Frontal cortex (tissue), 3 donors: ENCODE measurements at regions not wholly inside any gene's neighbourhood (a gene's known extent, or its start where the extent isn't known, plus 50 kb on each side); places are given as distances from the start of the nearest gene placed in this dataset.
"Not testable (repeated sequence)": the region's sequence is repeated elsewhere in the genome, so short reads cannot be mapped to it uniquely, and the experiment has no call there.

ENCODE experiments used
- DNase-seq, 2 donors: peaks; one replicate each; pipeline ENCODE4 v3.0.0; 2012; ENCODE audit warnings: low spot score in 2 of 2
- FAIRE-seq: peaks from 2 replicates; lab custom pipeline; 2012; peaks lifted over from hg19 to GRCh38; lab: Jason Lieb, UNC
- donor health status: control.
- donor health status: control.
- donor health status: control.

DNA sequence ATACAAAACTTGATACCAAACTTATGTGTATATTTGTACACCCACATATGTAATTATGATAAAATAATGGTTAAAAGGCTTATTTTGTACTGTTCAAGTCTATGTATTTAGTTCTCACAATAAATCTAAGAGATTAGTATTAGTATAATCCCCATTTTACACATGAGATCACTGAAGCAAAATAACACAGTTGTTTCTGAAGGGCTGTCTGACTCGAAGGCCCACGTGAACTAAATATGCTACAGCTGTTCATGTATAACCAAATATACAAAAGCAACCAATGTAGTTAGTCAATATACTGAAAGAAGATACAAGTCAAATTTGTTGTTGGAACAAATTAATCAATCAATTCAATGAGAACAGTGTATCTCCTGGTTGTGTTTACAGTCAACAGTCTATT is 959.2 kb downstream of the EPHA7 start:
- DNase-seq (no peak), FAIRE-seq (no peak)

DNA sequence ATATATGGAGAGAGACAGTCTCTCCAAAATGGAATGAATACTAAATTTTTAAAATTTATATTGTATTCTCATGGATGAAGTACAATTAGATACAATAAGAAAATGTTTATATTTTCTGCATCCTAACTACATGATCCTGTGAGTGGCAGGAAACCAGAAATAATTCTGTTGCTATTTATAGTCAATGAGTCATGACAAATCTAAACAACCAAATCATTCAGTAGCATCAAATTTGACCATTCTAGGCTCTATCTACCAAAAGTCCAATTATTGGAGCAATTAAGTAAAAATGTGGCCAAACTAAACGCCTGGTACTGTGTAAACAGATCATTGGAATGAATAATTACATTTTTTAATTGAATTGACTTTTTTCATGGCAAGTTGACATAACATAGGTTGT is 959.8 kb downstream of the EPHA7 start:
- FAIRE-seq (no peak), DNase-seq (no peak)

DNA sequence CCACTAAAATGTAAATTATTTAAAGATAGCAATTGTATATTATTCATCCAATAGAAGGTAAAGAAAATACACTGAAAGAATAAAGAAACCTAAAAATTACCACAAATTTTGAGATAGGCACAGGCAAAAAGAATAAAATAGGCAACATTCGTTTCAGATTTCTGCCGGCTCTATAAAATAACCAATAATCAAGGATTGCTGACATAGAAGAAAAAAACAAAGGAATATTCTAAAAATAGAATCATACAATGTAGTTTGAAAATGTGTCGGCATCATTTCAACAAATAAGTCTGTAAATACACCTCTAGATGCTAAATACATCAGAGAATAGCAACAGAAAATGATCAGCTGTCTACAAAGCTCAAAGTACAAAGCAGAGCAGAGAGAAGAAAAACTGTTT is 973.3 kb downstream of the EPHA7 start:
- DNase-seq (no peak), FAIRE-seq (no peak)

DNA sequence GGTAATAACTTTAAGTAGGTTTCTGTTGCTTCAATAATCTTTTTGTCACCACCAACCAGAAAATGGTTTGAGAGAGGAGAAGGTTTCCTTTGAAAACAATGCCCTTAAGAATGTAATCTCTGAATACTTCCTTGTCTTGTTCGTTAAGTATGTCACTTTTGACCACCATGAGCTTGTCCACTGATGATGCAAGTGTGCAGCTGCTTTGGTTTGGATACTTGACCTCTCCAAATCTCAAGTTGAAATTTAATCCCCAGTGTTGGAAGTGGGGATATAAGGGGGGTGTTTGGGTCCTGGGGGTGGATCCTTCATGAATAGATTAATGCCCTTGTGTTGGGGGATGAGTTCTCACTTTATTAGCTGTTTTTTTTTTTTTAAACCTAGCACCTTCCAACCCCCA is 985.4 kb downstream of the EPHA7 start:
- no peak for FAIRE-seq
- DNase-seq, result no peak

DNA sequence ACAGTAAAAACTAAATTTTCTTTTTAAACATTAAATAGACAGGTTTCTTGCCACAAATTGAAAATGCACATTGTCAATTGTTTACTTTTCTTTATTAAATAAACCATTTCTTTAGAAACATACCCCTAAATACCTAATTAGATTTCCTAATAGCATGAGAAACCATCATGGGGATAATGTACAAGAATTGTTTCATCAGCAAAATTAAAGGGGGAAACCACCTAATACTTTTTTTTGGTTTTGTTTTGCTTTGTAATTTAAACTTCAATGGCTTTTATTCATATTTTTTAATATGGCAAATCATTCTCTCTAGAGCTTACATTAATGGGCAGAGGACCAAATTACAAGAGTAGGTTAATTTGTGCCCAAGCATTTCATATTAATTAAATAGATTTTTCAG is 987.9 kb downstream of the EPHA7 start:
- no peak for DNase-seq
- no peak for FAIRE-seq

DNA sequence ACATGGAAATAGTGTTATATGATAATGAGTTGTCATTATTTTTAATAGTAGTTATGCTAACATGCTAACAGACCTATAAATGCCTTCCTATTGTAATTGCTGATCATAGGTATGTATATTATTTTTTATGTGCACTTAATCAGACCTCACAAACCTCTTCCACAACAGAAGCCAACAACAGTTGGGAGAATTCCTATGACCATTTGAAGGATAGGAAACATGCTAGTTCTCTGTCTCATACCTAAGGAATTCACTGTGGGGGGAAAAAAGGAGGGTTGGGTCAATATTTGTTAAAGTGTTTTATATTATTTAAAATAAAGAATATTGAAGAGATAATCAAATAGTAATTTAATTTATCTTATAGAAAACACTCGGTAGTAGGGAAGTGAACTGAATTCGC is 990.9 kb downstream of the EPHA7 start:
- no peak for DNase-seq

DNA sequence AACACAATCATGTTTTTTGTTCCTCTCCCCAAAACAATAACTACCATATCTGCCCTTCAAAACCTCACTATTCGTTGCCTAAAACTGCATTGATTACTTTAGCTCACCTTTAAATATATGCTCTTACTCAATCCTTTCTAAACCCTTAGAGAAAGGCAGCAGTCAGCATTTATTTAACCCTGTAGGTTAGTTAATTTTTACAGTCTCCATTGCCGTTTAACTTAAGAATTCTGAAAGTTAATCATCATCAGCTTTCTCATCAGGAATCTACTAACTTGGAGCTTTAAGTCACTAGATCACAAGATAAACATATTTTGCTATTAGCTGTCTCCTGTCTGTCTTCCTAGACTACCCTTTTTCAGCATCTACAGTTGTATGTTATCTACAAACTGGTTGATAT is 991.9 kb downstream of the EPHA7 start:
- FAIRE-seq (no peak), DNase-seq (no peak)

More for the DNA sequence above, 990.9 kb downstream of the EPHA7 start:
- no peak for FAIRE-seq

DNA sequence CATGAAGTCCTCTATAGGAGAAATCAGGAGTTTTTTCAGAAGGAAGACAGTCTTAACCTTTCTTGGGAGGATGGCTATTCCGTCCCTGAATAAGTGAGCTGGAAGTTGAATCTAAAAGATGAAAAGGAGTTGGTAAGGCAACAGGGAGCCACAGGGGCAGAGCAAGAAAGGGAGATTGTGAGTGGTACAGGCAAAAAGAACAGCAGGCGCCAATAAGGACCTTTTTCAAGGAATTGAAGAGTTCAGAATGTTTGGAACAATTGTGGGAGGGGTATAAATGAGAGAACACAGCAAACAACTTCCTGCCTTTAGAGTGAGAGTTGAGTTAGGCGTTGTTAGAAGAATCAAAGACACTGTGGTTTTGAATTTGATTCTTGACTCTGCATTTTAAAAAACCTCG is 1003.7 kb downstream of the EPHA7 start:
- DNase-seq, result no peak
- FAIRE-seq, result no peak

DNA sequence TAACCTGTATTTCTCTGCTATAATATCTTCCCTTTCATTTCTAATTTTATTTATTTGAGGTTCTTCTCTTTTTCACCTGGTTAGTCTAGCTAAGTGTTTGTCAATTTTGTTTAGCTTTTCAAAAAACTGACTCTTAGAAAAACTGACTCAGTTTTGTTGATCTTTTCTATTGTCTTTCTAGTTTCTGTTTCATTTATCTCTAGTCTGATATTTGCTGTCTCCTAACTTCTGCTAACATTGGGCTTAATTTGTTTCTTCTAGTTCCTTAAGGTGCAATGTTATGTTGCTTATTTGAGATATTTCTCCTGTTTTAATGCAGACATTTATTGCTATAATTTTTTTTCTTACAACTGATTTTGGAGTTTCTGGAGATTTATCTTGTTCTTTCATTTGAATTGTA is 1011.0 kb downstream of the EPHA7 start:
- FAIRE-seq (no peak), DNase-seq (no peak)

DNA sequence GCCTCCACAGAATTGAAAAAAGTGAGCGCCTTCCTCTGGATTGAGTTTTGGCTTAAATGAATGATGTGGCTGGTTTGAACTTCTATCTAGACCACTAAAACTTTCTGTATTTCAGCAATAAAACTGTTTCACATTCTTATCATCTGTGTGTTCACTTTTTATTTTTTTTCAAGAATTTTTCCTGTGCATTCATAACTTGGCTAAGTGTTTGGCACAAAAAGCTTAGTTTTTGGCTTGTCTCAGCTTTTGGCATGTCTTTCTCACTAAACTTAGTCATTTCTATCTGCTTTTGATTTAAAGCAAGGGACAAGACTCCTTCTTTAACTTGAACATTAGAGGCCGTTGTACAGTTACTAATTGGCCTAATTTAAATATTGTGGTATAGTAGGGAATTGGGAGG is 1015.1 kb downstream of the EPHA7 start:
- FAIRE-seq (no peak), DNase-seq (no peak)

DNA sequence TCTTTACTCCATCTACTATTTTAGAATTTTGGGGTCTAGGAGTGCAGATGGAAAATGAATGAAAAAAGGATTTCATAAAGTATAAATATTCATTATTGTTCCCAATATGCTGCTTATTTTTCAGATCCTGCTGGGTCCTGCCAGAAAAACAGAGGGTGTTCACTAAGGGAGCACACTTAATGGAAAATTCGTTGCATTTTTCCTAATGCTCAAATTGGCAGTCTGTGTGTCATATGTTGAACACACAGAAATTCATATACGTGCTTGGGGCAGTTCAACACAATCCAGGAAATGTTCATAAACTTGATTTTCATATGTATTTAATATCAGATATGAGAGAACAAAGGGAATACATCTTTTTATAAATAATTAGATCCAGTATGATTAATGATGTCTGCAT is 1019.4 kb downstream of the EPHA7 start:
- FAIRE-seq (no peak), DNase-seq (no peak)

DNA sequence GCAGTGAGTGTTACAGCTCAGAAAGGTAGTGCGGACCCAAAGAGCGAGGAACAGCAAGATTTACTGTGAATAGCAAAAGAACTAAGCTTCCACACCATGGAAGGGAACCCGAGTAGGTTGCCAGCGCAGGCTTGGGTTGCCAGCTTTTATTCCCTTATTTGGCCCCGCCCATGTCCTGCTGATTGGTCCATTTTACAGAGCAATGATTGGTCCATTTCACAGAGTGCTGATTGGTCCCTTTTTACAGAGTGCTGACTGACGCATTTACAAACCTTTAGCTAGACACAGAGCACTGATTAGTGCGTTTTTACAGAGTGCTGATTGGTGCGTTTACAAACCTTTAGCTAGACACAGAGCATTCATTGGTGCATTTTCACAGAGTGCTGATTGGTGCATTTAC is 1030.7 kb downstream of the EPHA7 start:
- not testable (repeated sequence) for DNase-seq, FAIRE-seq

DNA sequence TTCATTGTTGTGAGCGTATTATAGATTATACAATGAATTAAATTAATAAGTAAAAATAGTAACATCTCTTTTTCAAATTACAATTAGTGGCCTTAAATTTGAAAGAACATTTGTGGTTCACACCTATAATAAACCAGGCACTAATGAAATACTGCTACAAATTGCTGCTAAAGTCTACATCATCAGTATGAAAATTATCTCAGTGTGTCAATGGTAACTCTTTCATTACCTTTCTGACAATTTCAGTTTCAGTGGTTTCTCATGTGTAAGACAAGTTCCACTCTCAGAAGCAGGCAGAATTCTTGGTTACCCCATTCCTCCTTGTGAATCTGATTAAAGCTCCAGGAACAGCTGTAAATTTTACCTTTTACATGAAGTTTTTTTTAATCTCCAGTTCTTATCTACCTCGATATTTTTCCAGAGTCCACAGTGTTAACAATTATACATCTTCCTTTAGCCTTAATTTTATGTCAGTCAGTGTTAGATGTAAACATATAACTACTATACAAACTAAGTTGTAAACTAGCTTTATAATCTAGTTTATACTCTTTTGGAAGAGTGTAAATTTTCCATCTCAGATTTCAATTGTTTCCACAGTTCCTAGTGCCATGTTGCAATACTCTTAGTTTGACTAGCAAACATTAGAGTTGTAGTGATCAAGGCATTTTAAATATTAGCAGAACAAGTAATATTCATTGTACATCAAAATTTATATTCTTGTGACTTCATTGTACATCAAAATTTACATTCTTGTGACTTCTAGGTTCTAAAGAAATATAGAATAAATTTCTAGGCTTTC is 1038.4 kb downstream of the EPHA7 start:
- FAIRE-seq (no peak), DNase-seq (no peak)

DNA sequence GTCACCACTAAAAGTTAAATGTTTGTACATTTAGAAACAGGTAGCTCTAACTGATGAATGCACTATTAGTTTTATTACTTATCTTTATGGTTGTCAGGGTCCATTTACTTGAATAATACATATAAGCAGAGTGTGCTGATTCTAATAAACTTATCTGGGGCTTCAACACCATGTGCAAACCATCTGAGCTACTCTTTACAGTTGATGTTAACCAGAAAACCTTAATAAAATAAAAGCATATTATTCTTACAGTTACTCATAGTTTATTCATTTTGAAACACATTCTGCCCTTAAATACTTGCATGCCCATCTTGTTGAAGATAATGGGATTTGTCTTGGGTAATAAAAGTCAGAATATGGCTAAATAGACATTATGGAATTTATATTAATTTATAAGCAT is 1042.2 kb downstream of the EPHA7 start:
- DNase-seq, result no peak
- no peak for FAIRE-seq

DNA sequence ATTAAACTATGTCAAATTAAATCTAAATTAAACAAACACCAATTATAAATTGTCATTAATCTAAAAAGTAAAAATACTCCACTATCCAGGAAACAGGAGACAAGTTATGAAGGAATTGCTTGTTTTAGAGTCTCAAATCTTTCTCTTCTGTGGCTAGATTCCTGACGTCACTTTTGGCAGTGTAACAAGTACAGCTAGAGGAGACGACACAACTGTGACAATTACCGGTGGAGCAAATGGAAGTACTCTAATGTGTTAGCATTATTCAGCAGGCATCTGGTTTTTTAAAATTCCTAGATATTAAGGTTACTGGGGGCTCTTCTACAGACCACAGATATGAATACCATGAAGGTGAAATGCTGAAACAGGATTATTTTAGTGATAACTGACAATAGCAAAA is 1042.7 kb downstream of the EPHA7 start:
- FAIRE-seq (no peak), DNase-seq (no peak)

DNA sequence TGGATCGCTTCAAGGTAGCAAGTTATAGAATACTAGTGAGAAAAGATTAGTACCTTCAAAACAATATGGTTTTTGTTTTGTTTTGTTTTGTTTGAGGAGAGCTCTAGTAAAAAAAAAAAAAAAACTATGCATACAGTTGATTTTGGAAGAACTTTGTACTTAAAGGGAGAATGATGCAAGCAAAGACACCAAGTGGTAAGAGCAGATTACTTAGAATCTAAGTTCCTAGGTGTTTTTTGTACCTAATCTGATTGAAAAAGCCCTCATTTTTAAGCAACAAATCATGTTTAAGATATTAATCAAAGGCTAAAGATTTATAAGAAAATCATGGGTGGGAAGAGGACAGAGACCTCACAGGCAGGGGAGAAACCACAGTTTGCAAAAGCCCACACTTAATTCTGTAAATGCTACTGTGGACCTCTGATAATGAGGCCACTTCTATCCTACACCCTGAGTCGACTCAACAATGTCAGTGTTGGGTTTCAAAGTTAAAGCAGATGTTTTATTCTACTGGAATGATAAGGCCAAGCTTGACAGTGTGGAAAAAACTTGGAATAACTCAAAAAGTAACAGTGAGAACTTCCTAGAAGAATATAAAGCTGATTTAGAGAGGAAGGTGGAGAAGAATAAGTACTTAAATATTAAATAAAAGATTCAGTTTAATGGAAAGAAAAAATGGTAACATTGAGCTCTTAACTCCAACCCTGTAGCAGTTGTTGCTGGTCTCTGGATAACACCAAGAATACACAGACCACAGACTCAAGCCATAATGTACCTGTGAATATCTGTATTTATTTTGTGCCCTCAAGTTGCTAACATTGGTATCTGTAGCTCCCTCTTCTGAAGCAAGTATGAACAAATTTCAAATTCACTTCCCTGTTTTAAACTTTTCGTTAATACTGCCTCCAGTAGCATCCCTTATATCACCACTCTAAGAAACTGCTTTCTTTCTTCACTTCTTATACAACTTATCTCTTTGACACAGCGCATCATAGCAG is 1047.8 kb downstream of the EPHA7 start:
- FAIRE-seq (no peak), DNase-seq (no peak)

DNA sequence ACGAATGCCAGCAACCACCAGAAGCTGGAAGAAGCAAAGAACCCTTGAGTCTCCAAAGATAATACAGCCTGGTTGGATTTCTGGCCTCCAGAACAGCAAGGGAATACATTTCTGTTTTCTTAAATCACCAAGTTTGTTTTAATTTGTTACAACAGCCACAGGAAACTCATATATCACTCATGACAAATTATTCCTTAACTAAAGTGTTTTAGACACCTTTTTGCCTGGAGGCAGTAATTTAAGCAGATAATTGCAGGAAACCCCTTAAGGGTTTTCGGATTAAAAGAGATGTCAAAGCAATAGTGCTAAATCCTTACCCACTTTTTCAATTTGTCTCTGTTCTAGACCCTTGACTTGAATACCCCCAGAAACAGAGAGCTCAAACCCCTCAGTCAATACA is 1050.0 kb downstream of the EPHA7 start:
- FAIRE-seq, result no peak
- no peak for DNase-seq

DNA sequence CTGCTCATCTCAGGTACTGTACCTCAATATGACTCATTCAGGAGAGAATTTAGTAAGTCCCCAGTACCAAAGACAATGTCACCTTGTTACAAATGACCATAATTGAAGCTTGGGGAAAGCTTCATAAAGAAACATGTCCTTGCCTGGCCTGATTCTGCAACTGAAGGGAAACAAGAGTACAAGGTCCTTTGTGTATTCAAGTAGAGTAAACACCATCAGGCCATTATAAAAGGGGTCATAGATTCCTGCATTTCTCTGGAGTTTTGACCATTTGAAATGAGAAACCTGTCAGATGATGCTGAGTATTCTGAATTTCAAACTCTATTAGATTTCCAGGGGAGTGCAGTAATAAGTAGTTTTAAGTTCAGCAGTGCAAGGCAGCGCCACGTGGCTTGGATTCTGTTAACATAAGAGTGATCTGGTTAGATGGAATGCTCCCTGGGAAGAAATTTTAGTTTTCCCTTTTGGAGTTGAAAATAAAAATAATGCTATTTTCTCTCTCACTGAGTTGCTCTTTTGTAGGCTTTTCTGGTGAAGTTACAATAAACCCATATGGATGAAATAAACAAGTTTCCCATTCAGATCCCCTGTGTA is 1054.3 kb downstream of the EPHA7 start:
- no peak for FAIRE-seq

DNA sequence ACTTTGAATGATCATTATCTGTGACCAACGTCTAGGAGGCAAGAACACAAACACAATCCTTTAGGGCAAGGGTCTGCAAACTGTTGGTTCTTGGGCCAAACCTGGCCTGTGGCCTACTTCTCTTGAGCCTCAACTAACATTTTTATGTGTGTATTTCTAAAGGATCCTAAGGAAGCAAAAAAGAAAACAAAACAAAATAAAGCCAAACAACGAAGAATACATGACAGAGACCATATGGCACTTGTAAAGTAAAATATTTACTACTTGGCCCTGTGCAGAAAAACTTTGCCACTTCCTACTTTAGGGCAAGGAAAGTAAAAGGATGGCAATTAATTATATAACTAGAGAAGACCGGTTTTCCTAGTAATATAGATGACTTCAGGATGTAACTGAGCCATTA is 1056.2 kb downstream of the EPHA7 start:
- FAIRE-seq (no peak), DNase-seq (no peak)

More for the DNA sequence above, 1054.3 kb downstream of the EPHA7 start:
- DNase-seq, result no peak

DNA sequence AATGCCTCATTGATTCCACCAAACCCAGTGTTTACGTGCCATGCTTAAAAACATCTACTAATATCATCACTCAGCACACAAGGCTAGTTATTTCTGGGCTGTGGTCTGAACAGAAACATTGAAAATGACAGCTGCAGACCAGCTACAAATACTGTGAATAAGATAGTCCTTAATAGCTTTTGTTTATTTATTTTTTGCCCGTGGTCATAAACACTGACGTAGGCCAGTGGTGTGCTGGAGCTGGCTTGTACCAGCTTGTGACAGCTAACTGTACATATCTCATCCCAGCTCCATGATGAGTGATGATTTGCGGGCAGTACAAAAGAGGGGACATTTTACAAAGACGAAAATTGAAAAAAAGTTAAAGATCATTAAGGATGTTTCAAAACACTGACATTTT is 1057.0 kb downstream of the EPHA7 start:
- no peak for FAIRE-seq
- DNase-seq, result no peak

DNA sequence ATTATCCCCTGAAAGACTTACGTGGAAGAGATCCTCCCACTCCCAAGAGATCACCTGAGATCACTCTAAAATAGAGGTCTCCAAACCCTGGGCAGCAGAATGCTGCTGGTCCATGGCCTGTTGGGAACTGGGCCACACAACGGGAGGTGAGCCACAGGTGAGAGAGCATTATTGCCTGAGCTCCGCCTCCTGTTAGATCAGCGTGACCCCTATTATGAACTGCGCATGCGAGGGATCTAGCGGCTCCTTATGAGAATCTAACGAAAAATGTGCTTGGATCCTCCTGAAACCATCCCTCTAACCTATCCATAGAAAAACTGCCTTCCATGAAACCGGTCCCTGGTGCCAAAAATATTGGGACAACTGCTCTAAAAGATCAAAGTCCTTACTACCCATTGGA is 1057.4 kb downstream of the EPHA7 start:
- no peak for DNase-seq
- FAIRE-seq, result no peak
